ENCODE measurements at regions not wholly inside any gene's neighbourhood (a gene's known extent, or its start where the extent isn't known, plus 50 kb on each side); places are given as distances from the start of the nearest gene placed in this dataset.
A peak's percentile ranks its signal among the peaks of the same experiment; 100 is the strongest.

DNA sequence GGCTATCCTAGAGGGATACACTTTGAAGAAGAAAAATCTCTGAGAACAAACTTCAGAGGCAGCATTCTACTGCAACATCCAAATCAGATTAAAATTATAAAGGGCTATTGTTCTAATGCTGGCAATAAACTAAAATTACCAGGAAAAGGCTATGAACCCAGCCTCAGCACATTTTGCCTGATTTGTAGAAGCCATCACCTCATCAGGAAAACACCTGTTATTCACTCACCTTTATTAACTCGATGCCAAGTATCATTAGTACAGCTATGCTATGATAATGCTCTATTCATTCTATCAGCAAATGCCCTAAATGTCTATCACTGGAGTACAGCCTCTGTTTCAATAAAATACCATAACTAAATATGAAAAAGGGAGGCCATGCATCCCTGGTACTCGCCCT, 510.2 kb downstream of the RASEF start:
- no peak for DNase-seq
- no peak for TF ChIP-seq POLR2A (IDR thresholded peaks at IDR 0.05)
- TF ChIP-seq, protein P1, sequence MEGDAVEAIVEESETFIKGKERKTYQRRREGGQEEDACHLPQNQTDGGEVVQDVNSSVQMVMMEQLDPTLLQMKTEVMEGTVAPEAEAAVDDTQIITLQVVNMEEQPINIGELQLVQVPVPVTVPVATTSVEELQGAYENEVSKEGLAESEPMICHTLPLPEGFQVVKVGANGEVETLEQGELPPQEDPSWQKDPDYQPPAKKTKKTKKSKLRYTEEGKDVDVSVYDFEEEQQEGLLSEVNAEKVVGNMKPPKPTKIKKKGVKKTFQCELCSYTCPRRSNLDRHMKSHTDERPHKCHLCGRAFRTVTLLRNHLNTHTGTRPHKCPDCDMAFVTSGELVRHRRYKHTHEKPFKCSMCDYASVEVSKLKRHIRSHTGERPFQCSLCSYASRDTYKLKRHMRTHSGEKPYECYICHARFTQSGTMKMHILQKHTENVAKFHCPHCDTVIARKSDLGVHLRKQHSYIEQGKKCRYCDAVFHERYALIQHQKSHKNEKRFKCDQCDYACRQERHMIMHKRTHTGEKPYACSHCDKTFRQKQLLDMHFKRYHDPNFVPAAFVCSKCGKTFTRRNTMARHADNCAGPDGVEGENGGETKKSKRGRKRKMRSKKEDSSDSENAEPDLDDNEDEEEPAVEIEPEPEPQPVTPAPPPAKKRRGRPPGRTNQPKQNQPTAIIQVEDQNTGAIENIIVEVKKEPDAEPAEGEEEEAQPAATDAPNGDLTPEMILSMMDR (IDR thresholded peaks at IDR 0.05): no peak
- Histone ChIP-seq H3K27me3 (no peaks in the 10 kb centered on the region), H3K9me3 (no peaks in the 10 kb centered on the region), H3K4me1 (peaks cover 31% of the 10 kb centered on the region), H3K36me3 (ENCODE audit: low read depth, missing control alignments) (no peaks in the 10 kb centered on the region), H3K27ac (no peak overlapping the region), H3K4me3 (no peak overlapping the region)
- intact Hi-C loops (cut with DNase I; ENCODE audit: low total_unique reads): no loop called here
- 60 to 64% methylated on average over 2 of the region's 2 CpGs for WGBS, 2 donors

DNA sequence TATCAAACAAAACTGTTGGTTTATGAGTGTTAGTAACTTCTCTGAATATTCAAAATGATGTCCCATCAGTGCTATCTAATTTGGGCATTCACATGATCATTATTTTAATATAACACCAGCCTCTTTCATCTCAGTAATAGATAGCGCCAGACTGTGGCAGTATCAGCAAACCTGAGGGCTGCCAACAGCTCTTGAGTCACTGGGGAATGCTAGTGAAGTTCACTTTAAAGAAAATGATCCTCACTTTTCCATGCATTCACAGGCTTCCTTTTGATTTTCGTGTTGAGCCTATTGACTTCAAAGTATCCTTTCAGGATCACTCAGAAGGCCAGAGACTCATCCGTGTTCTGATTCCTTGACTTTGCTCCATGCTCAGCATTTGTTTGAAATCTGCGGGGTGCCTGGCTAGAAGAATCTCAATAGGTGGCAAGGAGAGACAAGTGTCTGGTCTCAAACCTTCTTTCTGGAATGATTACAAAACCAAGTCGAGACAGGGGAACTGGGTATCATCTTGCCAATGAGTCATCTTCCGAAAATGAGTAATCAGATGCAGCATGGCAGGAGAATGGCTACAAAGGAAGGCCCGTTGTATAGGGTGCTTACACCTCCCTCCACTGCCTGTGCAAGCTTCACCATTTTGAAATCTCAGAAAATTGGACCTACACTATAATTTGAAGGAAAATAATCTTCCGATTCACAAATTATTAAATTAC, 509.1 kb downstream of the RASEF start:
- no peak for TF ChIP-seq POLR2A (IDR thresholded peaks at IDR 0.05)
- TF ChIP-seq, protein P1 (IDR thresholded peaks at IDR 0.05): no peak
- DNase-seq: peak; percentile 42
- H3K4me1 ChIP-seq: peaks cover 31% of the 10 kb centered on the region
- H3K9me3 ChIP-seq: no peaks in the 10 kb centered on the region
- intact Hi-C loops (cut with DNase I; ENCODE audit: low total_unique reads): no loop called here
- H3K27me3 ChIP-seq: no peaks in the 10 kb centered on the region
- H3K27ac ChIP-seq: no peak overlapping the region
- H3K4me3 ChIP-seq: no peak overlapping the region
- H3K36me3 ChIP-seq (ENCODE audit: low read depth, missing control alignments): no peaks in the 10 kb centered on the region
- WGBS, 2 donors: 82 to 83% methylated on average over 8 of the region's 8 CpGs

DNA sequence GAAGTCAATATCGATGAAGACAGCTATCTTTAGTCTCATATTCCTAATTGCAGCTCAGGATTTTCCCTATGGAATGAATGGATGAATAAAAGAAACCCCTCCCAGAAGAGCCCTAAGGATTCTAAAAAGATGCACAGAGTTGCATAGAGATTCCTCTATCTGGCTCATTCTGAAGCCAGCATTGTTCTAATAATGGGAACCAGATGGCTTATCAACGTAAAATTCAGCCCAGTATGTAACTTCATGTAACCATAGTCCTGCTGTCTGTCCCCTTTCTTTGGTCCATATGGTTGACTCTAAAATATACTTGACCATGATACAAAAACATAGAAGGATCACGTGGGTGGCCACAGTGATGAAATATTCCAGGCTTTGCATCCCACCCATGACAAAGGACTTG, 508.6 kb downstream of the RASEF start:
- TF ChIP-seq, protein P1 (IDR thresholded peaks at IDR 0.05): no peak
- no peak for TF ChIP-seq POLR2A (IDR thresholded peaks at IDR 0.05)
- H3K9me3 ChIP-seq: no peaks in the 10 kb centered on the region
- DNase-seq: no peak
- intact Hi-C loops (cut with DNase I; ENCODE audit: low total_unique reads): no loop called here
- 82 to 84% methylated on average over 3 of the region's 3 CpGs for WGBS, 2 donors
- no peak overlapping the region for H3K4me3 ChIP-seq
- no peaks in the 10 kb centered on the region for H3K27me3 ChIP-seq
- H3K36me3 ChIP-seq (ENCODE audit: low read depth, missing control alignments): no peaks in the 10 kb centered on the region
- no peak overlapping the region for H3K27ac ChIP-seq
- H3K4me1 ChIP-seq: peaks cover 31% of the 10 kb centered on the region

DNA sequence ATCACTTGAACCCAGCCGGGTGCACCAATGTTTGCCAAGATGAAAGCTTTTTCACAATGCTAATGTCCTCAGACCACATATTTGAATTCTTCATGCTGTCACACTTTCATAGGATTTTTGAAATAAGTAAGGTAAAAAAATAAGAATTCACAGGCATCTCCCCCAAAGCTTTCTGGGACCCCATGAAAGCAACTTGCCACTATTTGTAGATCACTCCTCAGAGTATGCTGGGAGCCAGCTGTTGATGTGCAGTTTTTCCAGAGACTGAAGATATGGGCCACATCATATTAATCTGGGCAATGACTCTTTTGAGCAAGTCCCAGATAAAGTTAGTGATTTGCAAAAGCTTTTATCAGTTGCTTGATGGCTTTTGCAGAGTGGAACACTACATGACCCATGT, 507.9 kb downstream of the RASEF start:
- Histone ChIP-seq H3K4me1 (peaks cover 38% of the 10 kb centered on the region), H3K9me3 (no peaks in the 10 kb centered on the region), H3K27me3 (no peaks in the 10 kb centered on the region), H3K27ac (peak overlapping the region in 1 of 2 donors; percentile 20), H3K36me3 (ENCODE audit: low read depth, missing control alignments) (no peaks in the 10 kb centered on the region), H3K4me3 (no peak overlapping the region)
- WGBS, 2 donors: 65 to 70% methylated on average over 1 of the region's 1 CpG
- DNase-seq: no peak
- TF ChIP-seq, protein P1 (IDR thresholded peaks at IDR 0.05): no peak
- no peak for TF ChIP-seq POLR2A (IDR thresholded peaks at IDR 0.05)
- intact Hi-C loops (cut with DNase I; ENCODE audit: low total_unique reads): no loop called here

All from testis (tissue), 2 donors.